HUES6 (cell line): ENCODE measurements at regions not wholly inside any gene's neighbourhood (a gene's known extent, or its start where the extent isn't known, plus 50 kb on each side); places are given as distances from the start of the nearest gene placed in this dataset.

Source experiments
- H3K27ac ChIP-seq: 2 replicates; pipeline ENCODE4 v1.7.0; 2013; ENCODE audit warnings: low read depth, mild to moderate bottlenecking, low read length, inconsistent platforms
- H3K27me3 ChIP-seq: 2 replicates; pipeline ENCODE4 v1.6.1; 2013; ENCODE audit warnings: low read length; ENCODE audit not compliant: control insufficient read depth, insufficient read depth
- H3K36me3 ChIP-seq: 2 replicates; pipeline ENCODE4 v1.6.1; 2013; ENCODE audit warnings: low read length; ENCODE audit not compliant: control insufficient read depth, insufficient read depth
- H3K4me1 ChIP-seq: 2 replicates; pipeline ENCODE4 v1.6.1; 2013; ENCODE audit warnings: low read length; ENCODE audit not compliant: control insufficient read depth, insufficient read depth
- H3K4me3 ChIP-seq: 2 replicates; pipeline ENCODE4 v1.5.1; 2013; ENCODE audit warnings: low read depth, low read length
- H3K9ac ChIP-seq: one replicate; pipeline ENCODE4 v1.6.1; 2013; ENCODE audit warnings: mild to moderate bottlenecking, low read length
- H3K9me3 ChIP-seq: 2 replicates; pipeline ENCODE4 v1.6.1; 2013; ENCODE audit warnings: low read depth, low read length; ENCODE audit not compliant: control insufficient read depth, insufficient read depth

DNA sequence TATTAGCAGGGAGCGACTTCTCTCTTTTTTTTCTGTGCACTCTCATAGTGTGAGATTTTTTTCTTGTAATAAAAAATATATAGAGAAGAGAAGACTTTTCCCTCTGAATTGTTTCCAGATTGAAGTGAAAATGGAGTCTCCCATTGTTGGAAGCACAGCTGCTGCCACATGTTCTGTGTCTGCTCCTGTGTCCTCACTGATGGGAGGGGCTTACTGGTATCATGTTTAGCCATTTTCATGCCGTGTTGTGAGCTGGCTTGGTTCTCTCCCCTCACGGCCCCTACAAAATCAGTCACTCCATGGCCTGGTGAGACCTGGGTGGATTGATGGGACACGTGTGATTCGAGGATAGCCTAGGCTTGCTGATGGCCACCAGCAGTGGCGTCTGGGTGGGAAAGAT lies 379.7 kb upstream of the DDHD1 start:
- Histone ChIP-seq H3K4me3 (no peak overlapping the region), H3K4me1 (no peaks in the 10 kb centered on the region), H3K9ac (no peak overlapping the region), H3K36me3 (no peaks in the 10 kb centered on the region), H3K27ac (no peak overlapping the region), H3K9me3 (no peaks in the 10 kb centered on the region), H3K27me3 (no peaks in the 10 kb centered on the region)

DNA sequence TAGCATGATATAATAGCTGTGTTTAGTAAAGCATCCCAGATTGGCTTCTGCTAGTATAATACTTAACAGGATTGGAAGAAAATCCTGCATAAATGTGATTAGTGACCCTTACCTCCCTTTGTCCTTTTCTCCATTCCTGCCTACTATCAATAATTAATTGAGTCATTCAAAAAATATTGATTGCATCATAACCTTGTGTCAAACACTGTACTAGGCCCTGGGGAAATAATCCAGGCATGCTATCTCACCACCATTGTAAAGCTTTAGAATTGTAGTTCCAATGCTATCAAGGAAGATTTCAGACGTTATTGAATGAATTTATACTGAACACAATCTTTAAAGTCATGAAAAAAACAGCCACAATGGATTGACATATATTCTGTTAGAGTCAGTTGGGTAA lies 378.6 kb upstream of the DDHD1 start:
- Histone ChIP-seq H3K27ac (no peak overlapping the region), H3K4me1 (no peaks in the 10 kb centered on the region), H3K27me3 (no peaks in the 10 kb centered on the region), H3K4me3 (no peak overlapping the region), H3K9ac (no peak overlapping the region), H3K36me3 (no peaks in the 10 kb centered on the region), H3K9me3 (no peaks in the 10 kb centered on the region)

DNA sequence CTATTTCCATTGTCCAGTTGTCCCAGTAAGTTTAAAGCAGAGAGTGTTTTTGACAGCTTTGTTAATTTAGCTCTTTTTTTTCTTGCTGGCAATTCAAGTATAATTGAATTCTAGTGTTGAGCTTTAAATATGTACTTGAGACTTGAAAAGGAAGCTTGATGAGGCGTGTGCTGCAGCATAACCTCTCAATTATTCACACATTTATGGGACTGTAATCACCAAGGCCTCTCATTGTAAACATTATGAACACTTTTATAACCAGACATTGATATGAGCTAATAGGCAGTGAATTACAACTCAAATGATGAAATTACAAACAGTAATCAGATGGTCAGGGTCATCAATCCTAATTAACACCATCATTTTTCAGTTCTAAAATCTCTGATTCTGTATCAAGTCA lies 378.0 kb upstream of the DDHD1 start:
- Histone ChIP-seq H3K27ac (no peak overlapping the region), H3K36me3 (no peaks in the 10 kb centered on the region)

DNA sequence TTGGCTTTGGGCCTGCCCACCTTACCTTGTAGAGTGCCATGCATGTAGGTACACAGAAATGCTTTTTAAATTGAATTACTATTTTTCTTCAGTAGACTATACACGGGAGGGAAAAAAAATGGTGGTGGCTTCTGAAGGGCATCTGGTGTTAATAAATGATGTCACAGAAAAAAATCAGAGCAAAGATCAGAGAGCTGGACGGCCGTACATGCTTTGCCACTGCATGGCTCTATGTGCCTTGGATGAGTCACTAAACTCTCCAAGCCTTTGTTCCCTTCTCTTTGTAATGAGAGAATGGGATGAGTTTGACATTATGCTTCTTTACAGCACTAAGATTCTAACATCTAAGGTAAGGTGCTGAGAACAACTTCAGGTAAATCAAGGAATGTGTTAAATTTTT lies 376.4 kb upstream of the DDHD1 start:
- no peaks in the 10 kb centered on the region for H3K9me3 ChIP-seq
- H3K9ac ChIP-seq, result no peak overlapping the region
- H3K4me1 ChIP-seq, result no peaks in the 10 kb centered on the region
- H3K36me3 ChIP-seq, result no peaks in the 10 kb centered on the region
- no peaks in the 10 kb centered on the region for H3K27me3 ChIP-seq
- H3K27ac ChIP-seq, result no peak overlapping the region
- H3K4me3 ChIP-seq, result no peak overlapping the region

More for the DNA sequence above, 378.0 kb upstream of the DDHD1 start:
- H3K27me3 ChIP-seq, result no peaks in the 10 kb centered on the region
- no peak overlapping the region for H3K9ac ChIP-seq
- H3K9me3 ChIP-seq, result no peaks in the 10 kb centered on the region
- no peaks in the 10 kb centered on the region for H3K4me1 ChIP-seq
- H3K4me3 ChIP-seq, result no peak overlapping the region

DNA sequence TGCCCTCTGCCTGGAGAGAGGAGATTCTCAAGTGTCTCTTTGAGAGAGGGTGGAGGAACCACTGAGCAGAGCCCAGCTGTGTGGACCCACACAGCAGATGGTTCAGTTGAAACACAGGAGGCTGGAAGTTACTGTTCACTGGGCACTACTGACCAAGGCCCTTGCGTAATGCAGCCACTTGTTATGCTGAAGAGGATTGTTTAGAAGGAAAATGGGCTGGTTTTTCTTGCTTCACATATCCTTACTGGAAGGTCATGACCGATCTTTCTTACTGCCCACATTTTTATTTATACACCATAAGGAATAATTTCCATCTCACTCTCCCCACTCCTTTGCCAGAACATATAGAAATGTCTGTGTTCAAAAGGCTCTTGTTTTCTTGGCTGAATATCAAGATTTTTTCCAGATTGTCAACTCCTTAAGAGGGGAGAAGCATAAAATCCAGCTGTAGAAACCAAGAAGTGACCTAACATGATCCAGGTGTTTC lies 375.1 kb upstream of the DDHD1 start:
- Histone ChIP-seq H3K36me3 (no peaks in the 10 kb centered on the region), H3K9ac (no peak overlapping the region), H3K27me3 (no peaks in the 10 kb centered on the region), H3K4me3 (no peak overlapping the region), H3K4me1 (no peaks in the 10 kb centered on the region), H3K27ac (no peak overlapping the region), H3K9me3 (no peaks in the 10 kb centered on the region)

DNA sequence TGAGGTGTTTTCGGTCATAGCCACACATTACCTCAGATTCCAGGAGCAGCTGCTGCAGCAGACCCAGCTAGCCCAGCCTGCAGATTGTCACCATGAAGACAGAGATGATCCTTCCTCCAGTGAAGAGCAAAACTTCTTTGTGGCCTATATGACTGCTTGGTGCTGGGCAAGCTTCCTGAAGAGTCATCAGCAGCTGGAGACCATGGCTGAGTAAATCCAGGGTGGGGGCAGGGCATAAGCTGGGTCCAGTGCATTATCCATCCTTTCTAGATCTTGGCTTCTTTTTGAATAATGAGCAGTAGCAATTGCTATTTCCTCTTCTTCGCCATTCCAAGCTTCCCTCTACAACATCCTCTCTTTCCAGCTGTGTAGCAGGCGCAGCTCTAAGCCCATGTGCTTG lies 373.1 kb upstream of the DDHD1 start:
- Histone ChIP-seq H3K4me1 (no peaks in the 10 kb centered on the region), H3K36me3 (no peaks in the 10 kb centered on the region), H3K27me3 (no peaks in the 10 kb centered on the region), H3K4me3 (no peak overlapping the region), H3K9ac (no peak overlapping the region), H3K9me3 (0 out of 2 replicates have a peak, but pooled peaks cover 3% of the 10 kb centered on the region), H3K27ac (no peak overlapping the region)

DNA sequence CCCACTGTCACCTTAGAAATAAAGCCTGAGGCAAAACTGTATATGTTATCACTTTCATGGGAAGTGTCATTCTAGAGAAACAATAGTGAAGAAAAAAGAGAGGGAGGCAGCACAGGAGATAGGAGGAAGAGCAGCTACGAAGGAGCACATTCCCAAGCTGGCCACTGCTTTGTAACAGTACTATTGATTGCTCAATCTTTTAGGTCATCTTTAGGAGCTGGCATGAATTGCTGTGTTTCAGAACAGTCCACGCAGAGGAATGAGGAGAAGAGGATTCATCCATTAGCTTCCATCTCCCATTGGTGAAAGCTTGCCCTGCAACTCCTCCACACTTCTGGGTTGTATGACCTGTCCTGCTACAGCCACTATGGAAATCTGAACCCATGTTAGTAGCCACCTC lies 372.5 kb upstream of the DDHD1 start:
- H3K4me1 ChIP-seq, result no peaks in the 10 kb centered on the region
- no peak overlapping the region for H3K4me3 ChIP-seq
- H3K9ac ChIP-seq, result no peak overlapping the region
- H3K27me3 ChIP-seq, result no peaks in the 10 kb centered on the region
- no peaks in the 10 kb centered on the region for H3K36me3 ChIP-seq
- no peak overlapping the region for H3K27ac ChIP-seq
- H3K9me3 ChIP-seq, result 0 out of 2 replicates have a peak, but pooled peaks cover 3% of the 10 kb centered on the region

DNA sequence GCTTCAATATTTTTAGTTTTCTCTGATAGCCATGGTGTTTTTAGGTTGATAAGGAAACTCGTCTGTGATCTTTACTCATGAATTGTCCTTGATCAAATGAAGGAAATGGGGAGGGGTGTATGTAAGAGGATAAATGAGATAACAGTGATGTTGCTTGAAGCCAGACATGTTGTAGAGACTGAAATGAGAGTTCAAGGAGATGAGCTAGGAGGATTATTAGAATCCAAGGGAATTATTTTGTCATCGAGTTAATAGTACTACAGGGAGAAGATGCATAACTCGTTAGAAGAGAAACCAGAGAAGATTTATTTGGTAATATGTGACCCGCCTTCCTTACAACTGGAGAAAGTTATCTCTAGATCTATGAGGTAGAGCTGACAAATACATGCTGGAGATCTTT lies 371.3 kb upstream of the DDHD1 start:
- H3K36me3 ChIP-seq, result no peaks in the 10 kb centered on the region
- H3K27me3 ChIP-seq, result no peaks in the 10 kb centered on the region
- no peak overlapping the region for H3K9ac ChIP-seq
- H3K9me3 ChIP-seq, result 0 out of 2 replicates have a peak, but pooled peaks cover 3% of the 10 kb centered on the region
- H3K4me3 ChIP-seq, result no peak overlapping the region
- no peak overlapping the region for H3K27ac ChIP-seq
- no peaks in the 10 kb centered on the region for H3K4me1 ChIP-seq

DNA sequence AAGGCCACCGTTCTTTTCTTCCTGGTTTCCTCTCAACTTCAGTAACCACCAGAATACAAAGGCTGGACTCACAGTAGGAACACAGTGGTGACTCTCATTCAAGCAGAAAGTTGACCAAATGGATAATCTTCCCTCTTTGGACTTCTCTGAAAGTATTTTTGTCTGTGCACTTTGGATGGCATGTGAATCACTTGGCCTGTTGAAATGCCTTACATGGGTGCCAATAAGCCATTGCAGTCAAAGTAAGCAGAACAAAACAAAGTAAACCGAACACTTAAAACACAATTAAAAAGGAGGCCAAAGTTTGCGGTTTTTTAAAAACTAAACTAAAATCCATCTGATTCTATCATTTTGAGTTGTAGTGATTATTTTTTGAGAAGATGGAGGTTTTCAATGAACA lies 370.1 kb upstream of the DDHD1 start:
- H3K27me3 ChIP-seq, result no peaks in the 10 kb centered on the region
- no peak overlapping the region for H3K27ac ChIP-seq
- H3K4me1 ChIP-seq, result no peaks in the 10 kb centered on the region
- H3K36me3 ChIP-seq, result no peaks in the 10 kb centered on the region
- H3K9ac ChIP-seq, result no peak overlapping the region
- H3K9me3 ChIP-seq, result 0 out of 2 replicates have a peak, but pooled peaks cover 3% of the 10 kb centered on the region
- H3K4me3 ChIP-seq, result no peak overlapping the region

DNA sequence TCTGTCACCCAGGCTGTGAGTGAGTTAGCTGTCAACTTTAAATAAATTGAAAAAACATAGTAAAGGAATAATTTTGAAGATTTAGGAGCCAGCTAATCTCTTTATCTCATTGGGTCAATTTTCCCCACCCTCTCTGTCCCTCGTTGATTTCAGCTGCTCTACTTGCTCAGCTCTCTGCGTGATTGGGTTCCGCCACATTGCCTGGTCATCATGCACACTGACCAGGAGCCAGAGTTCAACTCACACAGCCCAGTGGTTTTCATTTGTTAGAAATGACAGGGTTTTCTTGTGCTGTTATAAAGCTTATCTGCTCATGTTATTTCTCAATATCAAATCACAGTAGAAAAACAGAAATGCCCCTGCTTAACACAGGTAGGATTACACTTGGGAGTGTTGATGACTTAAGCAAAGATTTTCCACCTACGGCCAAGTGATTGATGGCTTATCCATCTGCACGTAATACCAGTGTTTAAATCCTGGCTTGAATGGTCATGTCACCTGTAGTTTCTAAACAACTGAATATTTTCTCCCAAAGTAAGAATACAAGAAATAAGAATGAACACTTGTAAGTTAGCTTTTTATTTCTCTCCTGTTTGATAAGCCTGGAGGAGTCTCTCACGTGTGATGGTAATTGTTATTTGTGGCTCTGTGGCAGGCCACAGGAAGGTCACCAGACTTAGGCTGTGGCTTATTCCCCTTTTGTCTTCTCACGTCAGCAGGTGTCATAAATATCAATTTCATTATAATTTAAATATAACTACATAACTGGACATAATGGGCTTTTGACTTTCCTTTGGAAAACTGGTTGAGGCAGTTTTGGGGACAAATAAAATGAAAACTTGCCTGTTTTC lies 367.2 kb upstream of the DDHD1 start:
- no peak overlapping the region for H3K9ac ChIP-seq
- no peak overlapping the region for H3K27ac ChIP-seq
- H3K27me3 ChIP-seq, result no peaks in the 10 kb centered on the region
- 0 out of 2 replicates have a peak, but pooled peaks cover 3% of the 10 kb centered on the region for H3K9me3 ChIP-seq
- no peaks in the 10 kb centered on the region for H3K4me1 ChIP-seq
- no peak overlapping the region for H3K4me3 ChIP-seq
- H3K36me3 ChIP-seq, result no peaks in the 10 kb centered on the region

DNA sequence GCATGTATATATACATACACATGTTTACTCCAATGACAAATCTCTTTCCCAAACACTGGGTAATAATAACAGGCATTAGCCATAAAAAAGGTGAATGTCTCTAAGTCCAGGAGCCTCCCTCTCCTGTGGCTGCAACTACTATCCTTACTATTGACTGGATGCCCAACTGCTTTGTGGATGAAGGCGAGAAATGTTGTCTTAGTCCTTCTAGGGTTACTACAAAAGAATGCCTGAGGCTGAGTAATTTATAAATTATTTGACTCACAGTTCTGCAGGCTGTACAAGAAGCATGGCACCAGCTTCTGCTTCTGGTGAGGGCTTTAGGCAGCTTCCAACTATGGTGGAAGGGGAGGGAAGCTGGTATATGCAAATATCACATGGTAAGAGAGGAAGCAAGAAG lies 366.0 kb upstream of the DDHD1 start:
- no peaks in the 10 kb centered on the region for H3K27me3 ChIP-seq
- H3K4me1 ChIP-seq, result no peaks in the 10 kb centered on the region
- H3K4me3 ChIP-seq, result no peak overlapping the region
- no peak overlapping the region for H3K27ac ChIP-seq
- H3K9ac ChIP-seq, result no peak overlapping the region
- 0 out of 2 replicates have a peak, but pooled peaks cover 3% of the 10 kb centered on the region for H3K9me3 ChIP-seq
- H3K36me3 ChIP-seq, result no peaks in the 10 kb centered on the region
